HCT116 (cell line): ENCODE measurements at regions not wholly inside any gene's neighbourhood (a gene's known extent, or its start where the extent isn't known, plus 50 kb on each side); places are given as distances from the start of the nearest gene placed in this dataset.

Experiments used
- ATAC-seq: fragments of 200-7000 bp; cut with Tn5 transposase; 2 replicates; pipeline ENCODE4 v1.9.1; 2020; ENCODE audit warnings: mild to moderate bottlenecking, moderate library complexity
- BruUV-seq: library from RNA; stranded (reverse); fragments of 400-500 nt; replicated peaks from 2 replicates; lab custom pipeline; 2021; lab: Mats Ljungman, UMichigan
- CTCF ChIA-PET: fragments of 300-600 bp; sonication (Branson Sonifier 250); formaldehyde crosslinking; loops from one replicate; lab custom pipeline; 2021; ENCODE audit warnings: antibody characterized with exemption; lab: Charles Lee
- POLR2A ChIA-PET: fragments of 300-600, 350-600 bp; sonication (Branson Sonifier 250); formaldehyde crosslinking; loops from one replicate; lab custom pipeline; 2021; ENCODE audit warnings: antibody characterized with exemption; lab: Charles Lee
- RAD21 ChIA-PET, 2 experiments: fragments of 300-600 bp; sonication (Branson Sonifier 250); formaldehyde crosslinking; loops; one replicate each; lab custom pipeline; 2023; ENCODE audit warnings: low total read pairs in 2 of 2; ENCODE audit not compliant: uncharacterized antibody in 2 of 2, unreplicated experiment in 2 of 2, low non-redundant PET in 1 of 2; lab: Charles Lee
- DNase-seq: peaks from one replicate; pipeline ENCODE4 v3.0.0-alpha.2; 2010; ENCODE audit warnings: low read depth, low spot score
- H2AFZ ChIP-seq: fragments of 200-600 bp; shearing (Covaris generic), sonication (generic); 2 replicates; pipeline ENCODE4 v1.6.1; 2017; ENCODE audit warnings: low read depth, mixed run types, mixed read lengths, antibody characterized with exemption, low read length; ENCODE audit not compliant: poor library complexity, severe bottlenecking
- H3K27ac ChIP-seq: 2 replicates; pipeline ENCODE4 v1.5.1; 2012; ENCODE audit warnings: low read depth, low read length
- H3K27me3 ChIP-seq: fragments of 200-600 bp; sonication (generic); 2 replicates; pipeline ENCODE4 v1.6.1; 2016; ENCODE audit warnings: mixed run types, low read length, mixed read lengths; ENCODE audit not compliant: insufficient read depth
- H3K36me3 ChIP-seq, 2 experiments: fragments of 200-500 bp in 1 of 2; fragments of 200-600 bp in 1 of 2; sonication (Bioruptor generic) in 1 of 2; sonication (generic) in 1 of 2; 2 replicates each; pipeline versions ENCODE4 v1.5.1 to v1.6.1; 2014 to 2016; ENCODE audit warnings: low read length in 2 of 2, inconsistent platforms in 1 of 2, mixed read lengths in 1 of 2, mixed run types in 1 of 2; ENCODE audit not compliant: insufficient read depth in 2 of 2, control insufficient read depth in 1 of 2
- H3K4me1 ChIP-seq, 2 experiments: fragments of 200-600 bp in 1 of 2; sonication (generic) in 1 of 2; 2 replicates each; pipeline versions ENCODE4 v1.5.1 to v1.6.1; 2012 to 2017; ENCODE audit warnings: low read length in 2 of 2, inconsistent platforms in 1 of 2, mild to moderate bottlenecking in 1 of 2, mixed read lengths in 1 of 2, mixed run types in 1 of 2, moderate library complexity in 1 of 2; ENCODE audit not compliant: insufficient read depth in 2 of 2, control insufficient read depth in 1 of 2
- H3K4me2 ChIP-seq: fragments of 200-600 bp; sonication (generic); 2 replicates; pipeline ENCODE4 v1.6.1; 2017; ENCODE audit warnings: mixed run types, low read length, mixed read lengths
- H3K4me3 ChIP-seq, 2 experiments: fragments of 200-600 bp in 1 of 2; sonication (generic) in 1 of 2; replicated peaks in 1 of 2; 2 replicates each; pipeline ENCODE4 v1.5.1; 2011 to 2016; ENCODE audit warnings: low read length in 2 of 2, control low read depth in 1 of 2, low read depth in 1 of 2, mild to moderate bottlenecking in 1 of 2, mixed read lengths in 1 of 2, mixed run types in 1 of 2
- H3K79me2 ChIP-seq: fragments of 200-600 bp; sonication (generic); 2 replicates; pipeline ENCODE4 v1.6.1; 2017; ENCODE audit warnings: mild to moderate bottlenecking, mixed run types, low read length, moderate library complexity, mixed read lengths; ENCODE audit not compliant: insufficient read depth
- H3K9ac ChIP-seq: fragments of 200-600 bp; sonication (generic); 2 replicates; pipeline ENCODE4 v1.6.1; 2016; ENCODE audit warnings: low read length, mixed read lengths
- H3K9me2 ChIP-seq: fragments of 200-600 bp; sonication (generic), shearing (Covaris generic); 2 replicates; pipeline ENCODE4 v1.6.1; 2017; ENCODE audit warnings: mixed run types, mild to moderate bottlenecking, moderate library complexity; ENCODE audit not compliant: insufficient read depth
- H3K9me3 ChIP-seq, 2 experiments: fragments of 200-500 bp in 1 of 2; fragments of 200-600 bp in 1 of 2; sonication (Bioruptor generic) in 1 of 2; sonication (generic) in 1 of 2; 2 replicates each; pipeline ENCODE4 v1.6.1; 2014 to 2017; ENCODE audit warnings: low read length in 2 of 2, mixed read lengths in 2 of 2, inconsistent platforms in 1 of 2, low read depth in 1 of 2, mild to moderate bottlenecking in 1 of 2, mixed run types in 1 of 2, moderate library complexity in 1 of 2; ENCODE audit not compliant: control insufficient read depth in 1 of 2, insufficient read depth in 1 of 2
- H4K20me1 ChIP-seq: fragments of 200-600 bp; sonication (generic), shearing (Covaris generic); 2 replicates; pipeline ENCODE4 v1.6.1; 2017; ENCODE audit warnings: mixed run types, mild to moderate bottlenecking, moderate library complexity; ENCODE audit not compliant: insufficient read depth
- ATF3 ChIP-seq: IDR thresholded peaks from 2 replicates; pipeline ENCODE4 v1.6.1; 2012
- CBX3 ChIP-seq: IDR thresholded peaks from 2 replicates; pipeline ENCODE4 v1.6.1; 2012; ENCODE audit warnings: low read depth
- CEBPB ChIP-seq: IDR thresholded peaks from 2 replicates; pipeline ENCODE4 v1.6.1; 2012; ENCODE audit warnings: low read depth
- CTCF ChIP-seq, 3 experiments: fragments of 200-600 bp in 1 of 3; sonication (generic) in 1 of 3; IDR thresholded peaks in 2 of 3; conservative IDR thresholded peaks in 1 of 3; 2 replicates each; pipeline ENCODE4 v1.5.1; 2012 to 2017; ENCODE audit warnings: low read depth in 2 of 3, low read length in 2 of 3, antibody characterized with exemption in 1 of 3, borderline replicate concordance in 1 of 3, control low read depth in 1 of 3, mild to moderate bottlenecking in 1 of 3, mixed read lengths in 1 of 3, mixed run types in 1 of 3, moderate library complexity in 1 of 3; ENCODE audit not compliant: insufficient read depth in 1 of 3
- EGR1 ChIP-seq: IDR thresholded peaks from 2 replicates; pipeline ENCODE4 v1.6.1; 2012; ENCODE audit warnings: low read depth
- ELF1 ChIP-seq: IDR thresholded peaks from 2 replicates; pipeline ENCODE4 v1.6.1; 2012; ENCODE audit warnings: low read depth, borderline replicate concordance
- FOSL1 ChIP-seq: IDR thresholded peaks from 2 replicates; pipeline ENCODE4 v1.6.1; 2012; ENCODE audit warnings: low read depth
- JUND ChIP-seq: IDR thresholded peaks from 2 replicates; pipeline ENCODE4 v1.6.1; 2012
- POLR2A ChIP-seq: IDR thresholded peaks from 2 replicates; pipeline ENCODE4 v1.7.0; 2011; ENCODE audit warnings: borderline replicate concordance; ENCODE audit not compliant: insufficient read depth, insufficient read length; ENCODE audit errors: extremely low read depth
- POLR2AphosphoS5 ChIP-seq: IDR thresholded peaks from 2 replicates; pipeline ENCODE4 v1.6.1; 2011; ENCODE audit warnings: mild to moderate bottlenecking, low read depth, low read length, moderate library complexity
- RAD21 ChIP-seq: IDR thresholded peaks from 2 replicates; pipeline ENCODE4 v1.6.1; 2012; ENCODE audit warnings: low read depth, mild to moderate bottlenecking
- SIN3A ChIP-seq: IDR thresholded peaks from 2 replicates; pipeline ENCODE4 v1.6.1; 2012; ENCODE audit warnings: low read depth
- SP1 ChIP-seq: IDR thresholded peaks from 2 replicates; pipeline ENCODE4 v1.6.1; 2012; ENCODE audit warnings: low read depth
- SRF ChIP-seq: IDR thresholded peaks from 2 replicates; pipeline ENCODE4 v1.6.1; 2012; ENCODE audit warnings: low read depth
- YY1 ChIP-seq: IDR thresholded peaks from 2 replicates; pipeline ENCODE4 v1.6.1; 2011; ENCODE audit warnings: low read length, low read depth, moderate library complexity, mild to moderate bottlenecking; ENCODE audit not compliant: insufficient replicate concordance; ENCODE audit errors: extremely low read depth
- ZBTB33 ChIP-seq: IDR thresholded peaks from 2 replicates; pipeline ENCODE4 v1.6.1; 2011; ENCODE audit warnings: mild to moderate bottlenecking, low read length, moderate library complexity; ENCODE audit not compliant: insufficient replicate concordance; ENCODE audit errors: extremely low read depth
- ZFX ChIP-seq: fragments of 450-650 bp; IDR thresholded peaks from 2 replicates; pipeline ENCODE4 v1.6.1; 2017
- ZNF274 ChIP-seq: fragments of 200-500 bp; sonication (Bioruptor generic); IDR thresholded peaks from 2 replicates; pipeline ENCODE4 v1.6.1; 2014; ENCODE audit warnings: mild to moderate bottlenecking, low read depth, low read length, inconsistent platforms
- intact Hi-C: fragments of 100-400 bp; cut with micrococcal nuclease; formaldehyde crosslinking; loops from 2 replicates; pipeline ENCODE4 v1.10.0; 2022

GRCh38 chr20:59491884-59492283, 112.5 kb upstream of the PHACTR3 start:
- H3K4me1 ChIP-seq, result no peaks in the 10 kb centered on the region
- DNase-seq, result no peak
- H3K4me2 ChIP-seq, result no peak overlapping the region
- no peak overlapping the region for H3K4me3 ChIP-seq
- no peaks in the 10 kb centered on the region for H3K36me3 ChIP-seq
- ATAC-seq, result no peak
- CTCF ChIA-PET, result interaction anchor here (1.0 kb wide), 1 partner anchor 11 kb away, joined by 3 read pairs; no protein-coding TSS in a partner anchor
- H3K9me2 ChIP-seq, result no peaks in the 10 kb centered on the region
- no peaks in the 10 kb centered on the region for H3K9me3 ChIP-seq
- TF ChIP-seq ELF1, result no peak
- TF ChIP-seq POLR2A, result no peak
- no peak for TF ChIP-seq SP1
- TF ChIP-seq POLR2AphosphoS5, result no peak
- TF ChIP-seq SRF, result no peak
- no peak for TF ChIP-seq ZNF274
- no peak for TF ChIP-seq JUND
- TF ChIP-seq SIN3A, result no peak
- TF ChIP-seq ZBTB33, result no peak
- TF ChIP-seq, all 23 proteins: peak for 0
- Histone ChIP-seq H3K79me2 (no peaks in the 10 kb centered on the region), H2AFZ (no peak overlapping the region), H3K9ac (no peak overlapping the region), H3K27ac (no peak overlapping the region), H4K20me1 (no peaks in the 10 kb centered on the region), H3K27me3 (peaks cover 21% of the 10 kb centered on the region; the same call in 1 of the 2 replicates)
- POLR2A ChIA-PET, result interaction anchor here (1.0 kb wide), 1 partner anchor 10 kb away, joined by 4 read pairs; no protein-coding TSS in a partner anchor
- no TSS peak for BruUV-seq
- RAD21 ChIA-PET, result no interaction called here
- intact Hi-C loops, result no loop called here

- no peak overlapping the region for H3K4me3 ChIP-seq
- no peaks in the 10 kb centered on the region for H3K36me3 ChIP-seq
- H3K27me3 ChIP-seq, result peaks cover 21% of the 10 kb centered on the region; the same call in 1 of the 2 replicates
- no peaks in the 10 kb centered on the region for H3K79me2 ChIP-seq
- no peak overlapping the region for H3K4me2 ChIP-seq
- intact Hi-C loops, result no loop called here
- BruUV-seq, result no TSS peak
- CTCF ChIA-PET, result no interaction called here
- RAD21 ChIA-PET, result no interaction called here
- DNase-seq, result no peak
- H3K9ac ChIP-seq, result no peak overlapping the region
- H4K20me1 ChIP-seq, result no peaks in the 10 kb centered on the region
- no peak overlapping the region for H2AFZ ChIP-seq
- H3K4me1 ChIP-seq, result no peaks in the 10 kb centered on the region
- no peak overlapping the region for H3K27ac ChIP-seq
- no peak for ATAC-seq
- no peaks in the 10 kb centered on the region for H3K9me2 ChIP-seq
- H3K9me3 ChIP-seq, result no peaks in the 10 kb centered on the region
- POLR2A ChIA-PET, result no interaction called here
- TF ChIP-seq ZNF274, result no peak
- TF ChIP-seq CTCF (IDR thresholded peaks at IDR 0.05 in 2 of 3, conservative IDR thresholded peaks at IDR 0.05 in 1 of 3; ENCODE audit: borderline replicate concordance in 1 of 3, insufficient read depth in 1 of 3, low read depth in 2 of 3, low read length in 2 of 3), result no peak
- no peak for TF ChIP-seq CBX3
- TF ChIP-seq ELF1, result no peak
- TF ChIP-seq JUND, result no peak
- no peak for TF ChIP-seq ATF3
- no peak for TF ChIP-seq YY1
- TF ChIP-seq RAD21, result no peak
- no peak for TF ChIP-seq EGR1
- TF ChIP-seq FOSL1, result no peak
- TF ChIP-seq POLR2AphosphoS5, result no peak
- TF ChIP-seq SP1, result no peak
- no peak for TF ChIP-seq CEBPB
- TF ChIP-seq POLR2A, result no peak
- TF ChIP-seq ZFX, result no peak
Observed at GRCh38 chr20:59493926-59494325, 110.4 kb upstream of the PHACTR3 start.
